ENCODE measurements at regions not wholly inside any gene's neighbourhood (a gene's known extent, or its start where the extent isn't known, plus 50 kb on each side); places are given as distances from the start of the nearest gene placed in this dataset.
"Not testable (repeated sequence)": the region's sequence is repeated elsewhere in the genome, so short reads cannot be mapped to it uniquely, and the experiment has no call there.

GRCh38 chr6:115071962-115072361 lies 729.1 kb upstream of the HS3ST5 start:
- H3K4me1 Mint-ChIP-seq (ENCODE audit: low read depth), result no peaks in the 10 kb centered on the region
- no peaks in the 10 kb centered on the region for H3K27me3 Mint-ChIP-seq
- intact Hi-C loops (cut with micrococcal nuclease), result no loop called here
- H3K4me3 Mint-ChIP-seq, result no peak overlapping the region
- H3K9me3 Mint-ChIP-seq, result peaks cover 24% of the 10 kb centered on the region
- H3K36me3 Mint-ChIP-seq (ENCODE audit: low read depth), result no peaks in the 10 kb centered on the region
- H3K27ac Mint-ChIP-seq, result no peak overlapping the region

- intact Hi-C loops (cut with micrococcal nuclease), result no loop called here
- Mint-ChIP-seq H3K27ac (no peak overlapping the region), H3K9me3 (peaks cover 15% of the 10 kb centered on the region), H3K4me3 (no peak overlapping the region), H3K27me3 (no peaks in the 10 kb centered on the region), H3K4me1 (ENCODE audit: low read depth) (no peaks in the 10 kb centered on the region), H3K36me3 (ENCODE audit: low read depth) (no peaks in the 10 kb centered on the region)
These were observed 725.0 kb upstream of the HS3ST5 start for GRCh38 chr6:115067690-115068447.

- no peaks in the 10 kb centered on the region for H3K4me1 Mint-ChIP-seq (ENCODE audit: low read depth)
- no peaks in the 10 kb centered on the region for H3K9me3 Mint-ChIP-seq
- intact Hi-C loops (cut with micrococcal nuclease), result no loop called here
- H3K27me3 Mint-ChIP-seq, result no peaks in the 10 kb centered on the region
- H3K4me3 Mint-ChIP-seq, result no peak overlapping the region
- no peaks in the 10 kb centered on the region for H3K36me3 Mint-ChIP-seq (ENCODE audit: low read depth)
- no peak overlapping the region for H3K27ac Mint-ChIP-seq
These were observed 721.9 kb upstream of the HS3ST5 start for GRCh38 chr6:115064680-115065079.

- Mint-ChIP-seq H3K36me3 (ENCODE audit: low read depth) (no peaks in the 10 kb centered on the region), H3K27me3 (no peaks in the 10 kb centered on the region), H3K9me3 (no peaks in the 10 kb centered on the region)
These were observed 717.8 kb upstream of the HS3ST5 start for GRCh38 chr6:115060581-115060980.

GRCh38 chr6:115058414-115059211 lies 715.8 kb upstream of the HS3ST5 start:
- no peak overlapping the region for H3K27ac Mint-ChIP-seq
- H3K36me3 Mint-ChIP-seq (ENCODE audit: low read depth), result no peaks in the 10 kb centered on the region
- H3K27me3 Mint-ChIP-seq, result no peaks in the 10 kb centered on the region
- no peak overlapping the region for H3K4me3 Mint-ChIP-seq
- no peaks in the 10 kb centered on the region for H3K4me1 Mint-ChIP-seq (ENCODE audit: low read depth)
- H3K9me3 Mint-ChIP-seq, result peaks cover 8% of the 10 kb centered on the region
- intact Hi-C loops (cut with micrococcal nuclease), result no loop called here

More at GRCh38 chr6:115060581-115060980, 717.8 kb upstream of the HS3ST5 start:
- no peak overlapping the region for H3K27ac Mint-ChIP-seq
- H3K4me3 Mint-ChIP-seq, result no peak overlapping the region
- H3K4me1 Mint-ChIP-seq (ENCODE audit: low read depth), result no peaks in the 10 kb centered on the region
- intact Hi-C loops (cut with micrococcal nuclease), result no loop called here

- Mint-ChIP-seq H3K9me3 (peaks cover 13% of the 10 kb centered on the region), H3K4me3 (no peak overlapping the region), H3K27ac (no peak overlapping the region), H3K36me3 (ENCODE audit: low read depth) (no peaks in the 10 kb centered on the region), H3K27me3 (no peaks in the 10 kb centered on the region), H3K4me1 (ENCODE audit: low read depth) (no peaks in the 10 kb centered on the region)
- intact Hi-C loops (cut with micrococcal nuclease), result no loop called here
These were observed 712.8 kb upstream of the HS3ST5 start for GRCh38 chr6:115055579-115055978.

GRCh38 chr6:115054242-115054641 lies 711.4 kb upstream of the HS3ST5 start:
- intact Hi-C loops (cut with micrococcal nuclease); H3K36me3 Mint-ChIP-seq (ENCODE audit: low read depth); H3K4me1 Mint-ChIP-seq (ENCODE audit: low read depth); H3K4me3 Mint-ChIP-seq; H3K27me3 Mint-ChIP-seq; H3K27ac Mint-ChIP-seq: not testable (repeated sequence)
- H3K9me3 Mint-ChIP-seq, result peaks cover 17% of the 10 kb centered on the region

GRCh38 chr6:115053169-115053860 lies 710.5 kb upstream of the HS3ST5 start:
- no peak overlapping the region for H3K4me3 Mint-ChIP-seq
- no peaks in the 10 kb centered on the region for H3K4me1 Mint-ChIP-seq (ENCODE audit: low read depth)
- no peaks in the 10 kb centered on the region for H3K27me3 Mint-ChIP-seq
- H3K9me3 Mint-ChIP-seq, result peaks cover 17% of the 10 kb centered on the region
- no peak overlapping the region for H3K27ac Mint-ChIP-seq
- no peaks in the 10 kb centered on the region for H3K36me3 Mint-ChIP-seq (ENCODE audit: low read depth)
- intact Hi-C loops (cut with micrococcal nuclease), result no loop called here

- peaks cover 15% of the 10 kb centered on the region for H3K9me3 Mint-ChIP-seq
- H3K27ac Mint-ChIP-seq, result no peak overlapping the region
- intact Hi-C loops (cut with micrococcal nuclease), result no loop called here
- H3K4me1 Mint-ChIP-seq (ENCODE audit: low read depth), result no peaks in the 10 kb centered on the region
- H3K27me3 Mint-ChIP-seq, result no peaks in the 10 kb centered on the region
- no peak overlapping the region for H3K4me3 Mint-ChIP-seq
- H3K36me3 Mint-ChIP-seq (ENCODE audit: low read depth), result no peaks in the 10 kb centered on the region
These were observed 673.8 kb upstream of the HS3ST5 start for GRCh38 chr6:115016593-115016992.

- Mint-ChIP-seq H3K27ac (no peak overlapping the region), H3K36me3 (ENCODE audit: low read depth) (no peaks in the 10 kb centered on the region), H3K27me3 (no peaks in the 10 kb centered on the region), H3K4me3 (no peak overlapping the region), H3K4me1 (ENCODE audit: low read depth) (no peaks in the 10 kb centered on the region), H3K9me3 (peaks cover 32% of the 10 kb centered on the region)
- intact Hi-C loops (cut with micrococcal nuclease), result no loop called here
These were observed 662.2 kb upstream of the HS3ST5 start for GRCh38 chr6:115004982-115005381.

- Mint-ChIP-seq H3K36me3 (ENCODE audit: low read depth) (no peaks in the 10 kb centered on the region), H3K4me3 (no peak overlapping the region), H3K27me3 (no peaks in the 10 kb centered on the region), H3K27ac (no peak overlapping the region), H3K9me3 (peaks cover 25% of the 10 kb centered on the region), H3K4me1 (ENCODE audit: low read depth) (no peaks in the 10 kb centered on the region)
- intact Hi-C loops (cut with micrococcal nuclease), result no loop called here
These were observed 661.4 kb upstream of the HS3ST5 start for GRCh38 chr6:115004204-115004603.

- no peaks in the 10 kb centered on the region for H3K27me3 Mint-ChIP-seq
- intact Hi-C loops (cut with micrococcal nuclease), result no loop called here
- no peak overlapping the region for H3K4me3 Mint-ChIP-seq
- no peaks in the 10 kb centered on the region for H3K4me1 Mint-ChIP-seq (ENCODE audit: low read depth)
- no peaks in the 10 kb centered on the region for H3K36me3 Mint-ChIP-seq (ENCODE audit: low read depth)
- H3K9me3 Mint-ChIP-seq, result peaks cover 23% of the 10 kb centered on the region
- H3K27ac Mint-ChIP-seq, result no peak overlapping the region
These were observed 659.0 kb upstream of the HS3ST5 start for GRCh38 chr6:115001731-115002350.

GRCh38 chr6:115000736-115001135 lies 657.9 kb upstream of the HS3ST5 start:
- Mint-ChIP-seq H3K4me3 (no peak overlapping the region), H3K27ac (no peak overlapping the region), H3K36me3 (ENCODE audit: low read depth) (no peaks in the 10 kb centered on the region), H3K4me1 (ENCODE audit: low read depth) (no peaks in the 10 kb centered on the region), H3K27me3 (no peaks in the 10 kb centered on the region), H3K9me3 (peaks cover 23% of the 10 kb centered on the region)
- intact Hi-C loops (cut with micrococcal nuclease), result no loop called here

GRCh38 chr6:114998492-114998891 lies 655.7 kb upstream of the HS3ST5 start:
- no peaks in the 10 kb centered on the region for H3K27me3 Mint-ChIP-seq
- peaks cover 26% of the 10 kb centered on the region for H3K9me3 Mint-ChIP-seq
- H3K4me3 Mint-ChIP-seq, result no peak overlapping the region
- intact Hi-C loops (cut with micrococcal nuclease), result no loop called here
- H3K4me1 Mint-ChIP-seq (ENCODE audit: low read depth), result no peaks in the 10 kb centered on the region
- H3K36me3 Mint-ChIP-seq (ENCODE audit: low read depth), result no peaks in the 10 kb centered on the region
- H3K27ac Mint-ChIP-seq, result no peak overlapping the region

Measured in dendritic cell treated with granulocyte-macrophage colony-stimulating factor and Interleukin-4, amounts not matched to agents 40 ng/mL and 50 ng/mL, for 4 days (primary cell).